IMR-90 (cell line): ENCODE measurements at regions not wholly inside any gene's neighbourhood (a gene's known extent, or its start where the extent isn't known, plus 50 kb on each side); places are given as distances from the start of the nearest gene placed in this dataset.

ENCODE experiments used
- ATAC-seq: fragments of 200-7000 bp; cut with Tn5 transposase; 2 replicates; pipeline ENCODE4 v1.9.1; 2020; ENCODE audit warnings: low read depth, mild to moderate bottlenecking, moderate library complexity
- BruUV-seq: library from RNA; stranded (reverse); fragments of 400-500 nt; replicated peaks from 2 replicates; lab custom pipeline; 2021; lab: Mats Ljungman, UMichigan
- CTCF ChIA-PET: fragments of 300-600 bp; formaldehyde crosslinking; extraction: SDS; loops from one replicate; lab custom pipeline; 2021; ENCODE audit warnings: antibody characterized with exemption; lab: Yijun Ruan, JAX
- POLR2A ChIA-PET: fragments of 300-600 bp; sonication (Branson Sonifier 250); formaldehyde crosslinking; loops from one replicate; lab custom pipeline; 2022; ENCODE audit warnings: antibody characterized with exemption; ENCODE audit not compliant: unreplicated experiment; lab: Charles Lee
- DNase-seq: peaks from one replicate; pipeline ENCODE4 v3.0.0; 2013
- H2AFZ ChIP-seq: replicated peaks from 2 replicates; pipeline ENCODE3; 2013; ENCODE audit warnings: low read length, mild to moderate bottlenecking; ENCODE audit not compliant: poor library complexity
- H2AK5ac ChIP-seq: 2 replicates; pipeline ENCODE4 v1.6.1; 2013; ENCODE audit warnings: low read depth, low read length, inconsistent platforms
- H2AK9ac ChIP-seq: replicated peaks from 2 replicates; pipeline ENCODE3; 2013; ENCODE audit warnings: mild to moderate bottlenecking, low read depth, low read length, moderate library complexity; ENCODE audit not compliant: poor library complexity
- H2BK120ac ChIP-seq: 2 replicates; pipeline ENCODE4 v1.6.1; 2013; ENCODE audit warnings: low read depth, low read length, inconsistent platforms
- H2BK15ac ChIP-seq: 3 replicates; pipeline ENCODE4 v1.6.1; 2013; ENCODE audit warnings: low read depth, low read length, inconsistent platforms
- H2BK20ac ChIP-seq: 2 replicates; pipeline ENCODE4 v1.6.1; 2013; ENCODE audit warnings: low read depth, mild to moderate bottlenecking, inconsistent platforms, low read length, moderate library complexity
- H2BK5ac ChIP-seq: 2 replicates; pipeline ENCODE4 v1.6.1; 2013; ENCODE audit warnings: mild to moderate bottlenecking, low read depth, low read length, inconsistent platforms; ENCODE audit not compliant: poor library complexity, severe bottlenecking
- H3K14ac ChIP-seq: replicated peaks from 2 replicates; pipeline ENCODE4 v1.6.1; 2013; ENCODE audit warnings: low read depth, low read length, inconsistent platforms
- H3K18ac ChIP-seq: 2 replicates; pipeline ENCODE4 v1.6.1; 2013; ENCODE audit warnings: low read depth, low read length, control low read depth
- H3K23ac ChIP-seq: 2 replicates; pipeline ENCODE4 v1.6.1; 2013; ENCODE audit warnings: low read depth, low read length, inconsistent platforms
- H3K27ac ChIP-seq: 2 replicates; pipeline ENCODE4 v1.5.1; 2013; ENCODE audit warnings: mild to moderate bottlenecking, control low read depth, low read length; ENCODE audit not compliant: insufficient read depth
- H3K27me3 ChIP-seq: 2 replicates; pipeline ENCODE4 v1.6.1; 2013; ENCODE audit warnings: low read length; ENCODE audit not compliant: control insufficient read depth, insufficient read depth
- H3K36me3 ChIP-seq: 2 replicates; pipeline ENCODE4 v1.6.1; 2013; ENCODE audit warnings: low read length, mixed read lengths; ENCODE audit not compliant: control insufficient read depth, insufficient read depth
- H3K4ac ChIP-seq: 2 replicates; pipeline ENCODE4 v1.6.1; 2013; ENCODE audit warnings: low read depth, low read length, inconsistent platforms
- H3K4me1 ChIP-seq: 2 replicates; pipeline ENCODE4 v1.6.1; 2013; ENCODE audit warnings: low read length, mixed read lengths; ENCODE audit not compliant: control insufficient read depth, insufficient read depth
- H3K4me2 ChIP-seq: 2 replicates; pipeline ENCODE4 v1.6.1; 2013; ENCODE audit warnings: low read depth, mild to moderate bottlenecking, control low read depth, low read length, moderate library complexity
- H3K4me3 ChIP-seq: 2 replicates; pipeline ENCODE4 v1.5.1; 2013; ENCODE audit warnings: low read depth, mild to moderate bottlenecking, control low read depth, low read length, moderate library complexity; ENCODE audit not compliant: insufficient read depth
- H3K56ac ChIP-seq: 2 replicates; pipeline ENCODE4 v1.6.1; 2013; ENCODE audit warnings: low read length, inconsistent platforms; ENCODE audit not compliant: insufficient read depth; ENCODE audit errors: extremely low read depth
- H3K79me1 ChIP-seq, 2 experiments: 2 replicates each; pipeline ENCODE4 v1.6.1; 2013; ENCODE audit warnings: low read length in 2 of 2, inconsistent platforms in 1 of 2, low read depth in 1 of 2
- H3K9ac ChIP-seq: 2 replicates; pipeline ENCODE4 v1.6.1; 2013; ENCODE audit warnings: low read depth, low read length, control low read depth
- H3K9me1 ChIP-seq: 2 replicates; pipeline ENCODE4 v1.6.1; 2013; ENCODE audit warnings: low read length, inconsistent platforms; ENCODE audit not compliant: insufficient read depth
- H3K9me3 ChIP-seq: 2 replicates; pipeline ENCODE4 v1.6.1; 2013; ENCODE audit warnings: low read length; ENCODE audit not compliant: control insufficient read depth, insufficient read depth
- H4K20me1 ChIP-seq: 2 replicates; pipeline ENCODE4 v1.6.1; 2013; ENCODE audit warnings: low read length, inconsistent platforms; ENCODE audit not compliant: insufficient read depth
- H4K5ac ChIP-seq: 2 replicates; pipeline ENCODE4 v1.6.1; 2013; ENCODE audit warnings: mild to moderate bottlenecking, low read depth, low read length, control low read depth
- H4K8ac ChIP-seq, 2 experiments: 2 replicates each; pipeline ENCODE4 v1.6.1; 2013; ENCODE audit warnings: low read depth in 2 of 2, low read length in 2 of 2, control low read depth in 1 of 2, inconsistent platforms in 1 of 2
- H4K91ac ChIP-seq: 2 replicates; pipeline ENCODE4 v1.6.1; 2013; ENCODE audit warnings: low read depth, low read length, inconsistent platforms; ENCODE audit not compliant: insufficient read depth
- BHLHE40 ChIP-seq: fragments of 150-350 bp; IDR thresholded peaks from 2 replicates; pipeline ENCODE4 v1.6.1; 2016; ENCODE audit warnings: mild to moderate bottlenecking, low read depth, low read length
- CEBPB ChIP-seq: IDR thresholded peaks from 2 replicates; pipeline ENCODE4 v1.6.1; 2012; ENCODE audit warnings: low read depth, low read length, improper control_type of control experiment
- CHD1 ChIP-seq: IDR thresholded peaks from 2 replicates; pipeline ENCODE4 v1.6.1; 2012; ENCODE audit warnings: low read depth, low read length, improper control_type of control experiment
- CTCF ChIP-seq: conservative IDR thresholded peaks from 2 replicates; pipeline ENCODE4 v1.5.1; 2012; ENCODE audit warnings: mild to moderate bottlenecking, low read depth, low read length, improper control_type of control experiment
- ELK1 ChIP-seq: fragments of 150-350 bp; IDR thresholded peaks from 2 replicates; pipeline ENCODE4 v1.6.1; 2016; ENCODE audit warnings: low read depth, mild to moderate bottlenecking, low read length, moderate library complexity, borderline replicate concordance
- FOS ChIP-seq: fragments of 150-350 bp; IDR thresholded peaks from 2 replicates; pipeline ENCODE4 v1.6.1; 2016; ENCODE audit warnings: low read depth, low read length
- MAFK ChIP-seq: IDR thresholded peaks from 2 replicates; pipeline ENCODE4 v1.6.1; 2012; ENCODE audit warnings: low read depth, low read length, improper control_type of control experiment
- MAZ ChIP-seq: IDR thresholded peaks from 2 replicates; pipeline ENCODE4 v1.6.1; 2012; ENCODE audit warnings: low read depth, mild to moderate bottlenecking, low read length, improper control_type of control experiment, moderate library complexity, borderline replicate concordance
- MXI1 ChIP-seq: IDR thresholded peaks from 2 replicates; pipeline ENCODE4 v1.6.1; 2012; ENCODE audit warnings: low read depth, mild to moderate bottlenecking, low read length, moderate library complexity, borderline replicate concordance
- NFE2L2 ChIP-seq: fragments of 150-350 bp; IDR thresholded peaks from 2 replicates; pipeline ENCODE4 v1.6.1; 2016; ENCODE audit warnings: low read depth, mild to moderate bottlenecking, low read length
- POLR2A ChIP-seq: IDR thresholded peaks from 2 replicates; pipeline ENCODE4 v1.6.1; 2012; ENCODE audit warnings: mild to moderate bottlenecking, low read depth, low read length
- RCOR1 ChIP-seq: IDR thresholded peaks from 2 replicates; pipeline ENCODE4 v1.6.1; 2012; ENCODE audit warnings: mild to moderate bottlenecking, low read length, improper control_type of control experiment; ENCODE audit not compliant: insufficient replicate concordance
- RFX5 ChIP-seq: IDR thresholded peaks from 2 replicates; pipeline ENCODE4 v1.8.0; 2012; ENCODE audit warnings: low read depth, mild to moderate bottlenecking, low read length, moderate library complexity
- SMC3 ChIP-seq: fragments of 150-350 bp; IDR thresholded peaks from 2 replicates; pipeline ENCODE4 v1.6.1; 2016; ENCODE audit warnings: low read depth, mild to moderate bottlenecking, antibody characterized with exemption, low read length, moderate library complexity
- USF2 ChIP-seq: fragments of 150-350 bp; IDR thresholded peaks from 2 replicates; pipeline ENCODE4 v1.6.1; 2017; ENCODE audit warnings: mild to moderate bottlenecking, antibody characterized with exemption, low read length, low read depth
- WGBS, 2 experiments: methylation state at CpG; one replicate each; pipeline versions ENCODE4 v1.1.5 to v1.1.7; 2013; ENCODE audit warnings: missing lambda C conversion rate in 2 of 2; ENCODE audit not compliant: insufficient read length in 1 of 2; ENCODE audit errors: extremely low coverage in 2 of 2; 5-methylcytosine and 5-hydroxymethylcytosine counted together
- dilution Hi-C: fragments of 300-500 bp; cut with HindIII; formaldehyde crosslinking; loops from one replicate; pipeline ENCODE4 v1.14.3; 2018; ENCODE audit warnings: low sequenced_read_pairs; ENCODE audit not compliant: unreplicated experiment
- in situ Hi-C: fragments of 300-500 bp; cut with MboI; formaldehyde crosslinking; loops from 3 replicates; pipeline ENCODE4 v1.14.3; 2019; ENCODE audit warnings: low sequenced_read_pairs, inconsistent platforms, mixed read lengths
- intact Hi-C: fragments of 100-400 bp; cut with micrococcal nuclease; formaldehyde crosslinking; loops from 2 replicates; pipeline ENCODE4 v1.10.0; 2022

DNA sequence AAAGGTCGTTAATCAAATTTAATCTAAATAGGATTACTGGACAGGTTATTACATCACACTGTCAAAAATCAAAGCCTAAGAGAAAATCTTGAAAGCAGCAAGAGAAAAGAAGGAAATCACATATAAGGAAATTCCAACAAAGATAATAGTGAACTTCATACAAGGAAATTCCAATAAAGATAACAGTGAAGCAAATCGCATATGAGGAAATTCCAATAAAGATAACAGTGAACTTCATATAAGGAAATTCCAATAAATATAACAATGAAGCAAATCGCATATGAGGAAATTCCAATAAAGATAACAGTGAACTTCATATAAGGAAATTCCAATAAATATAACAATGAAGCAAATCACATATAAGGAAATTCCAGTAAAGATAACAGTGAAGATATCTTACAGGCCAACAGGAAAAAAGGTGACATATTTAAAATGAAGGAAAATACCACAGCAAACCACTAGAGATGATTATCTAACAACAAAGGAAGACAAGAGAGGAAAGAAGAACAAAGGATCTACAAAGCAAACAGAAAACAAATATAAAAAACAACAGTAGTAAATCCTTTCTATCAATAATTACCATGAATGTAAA lies 787.7 kb downstream of the CCDC85A start:
- Histone ChIP-seq H2BK5ac (no peak overlapping the region), H3K9ac (no peak overlapping the region), H3K23ac (no peak overlapping the region), H4K91ac (no peak overlapping the region), H4K8ac (no peak overlapping the region), H3K36me3 (no peaks in the 10 kb centered on the region), H3K9me1 (no peaks in the 10 kb centered on the region), H3K56ac (no peak overlapping the region), H2AK9ac (no peak overlapping the region), H2AFZ (no peak overlapping the region), H4K20me1 (no peaks in the 10 kb centered on the region), H3K14ac (no peak overlapping the region), H3K4me1 (no peaks in the 10 kb centered on the region), H2AK5ac (no peak overlapping the region), H4K5ac (no peak overlapping the region), H3K9me3 (peaks cover 8% of the 10 kb centered on the region; the same call in 1 of the 2 replicates), H3K18ac (no peak overlapping the region), H2BK15ac (no peak overlapping the region), H3K27me3 (no peaks in the 10 kb centered on the region), H3K79me1 (no peaks in the 10 kb centered on the region), H3K4me2 (no peak overlapping the region), H3K4me3 (no peak overlapping the region), H2BK20ac (no peak overlapping the region), H3K4ac (no peak overlapping the region), H2BK120ac (no peak overlapping the region), H3K27ac (no peak overlapping the region)
- no TSS peak for BruUV-seq
- POLR2A ChIA-PET: no interaction called here
- in situ Hi-C loops: no loop called here
- DNase-seq (no peak), ATAC-seq (no peak)
- no peak for TF ChIP-seq USF2
- no peak for TF ChIP-seq BHLHE40
- TF ChIP-seq CEBPB: no peak
- no peak for TF ChIP-seq CHD1
- no peak for TF ChIP-seq CTCF
- no peak for TF ChIP-seq NFE2L2
- TF ChIP-seq SMC3: no peak
- TF ChIP-seq FOS: no peak
- TF ChIP-seq MAFK: no peak
- no peak for TF ChIP-seq MXI1
- no peak for TF ChIP-seq POLR2A
- no peak for TF ChIP-seq RFX5
- no peak for TF ChIP-seq ELK1
- TF ChIP-seq MAZ: no peak
- no peak for TF ChIP-seq RCOR1
- CTCF ChIA-PET: no interaction called here
- intact Hi-C loops: no loop called here
- no CpG with 5 or more reads among the region's 3 CpGs for WGBS, 2 experiments
- dilution Hi-C loops: no loop called here
